GM12878 (cell line): ENCODE measurements at regions not wholly inside any gene's neighbourhood (a gene's known extent, or its start where the extent isn't known, plus 50 kb on each side); places are given as distances from the start of the nearest gene placed in this dataset.

Source experiments
- ATAC-seq: fragments of 200-7000 bp; cut with Tn5 transposase; 3 replicates; pipeline ENCODE4 v1.9.1; 2020; ENCODE audit warnings: mild to moderate bottlenecking, moderate library complexity
- BruUV-seq: library from RNA; stranded (reverse); fragments of 400-500 nt; replicated peaks from 2 replicates; lab custom pipeline; 2021; lab: Mats Ljungman, UMichigan
- CTCF ChIA-PET: fragments of 300-600 bp; sonication (Branson Sonifier 250); formaldehyde crosslinking; extraction: SDS; loops from one replicate; lab custom pipeline; 2021; ENCODE audit warnings: inconsistent platforms; lab: Yijun Ruan, JAX
- POLR2A ChIA-PET: fragments of 350-600 bp; formaldehyde crosslinking; extraction: SDS; loops from one replicate; lab custom pipeline; 2021; ENCODE audit warnings: inconsistent platforms; lab: Charles Lee
- RAD21 ChIA-PET: fragments of 300-600 bp; sonication (Branson Sonifier 250); formaldehyde crosslinking; loops from one replicate; lab custom pipeline; 2023; ENCODE audit warnings: antibody characterized with exemption; ENCODE audit not compliant: unreplicated experiment; lab: Charles Lee
- SMC1A ChIA-PET: fragments of 300-600 bp; sonication (Branson Sonifier 250); formaldehyde crosslinking; loops from one replicate; lab custom pipeline; 2023; ENCODE audit not compliant: unreplicated experiment, uncharacterized antibody; lab: Charles Lee
- DNase-seq: peaks from one replicate; pipeline ENCODE4 v3.0.0-alpha.2; 2011; ENCODE audit warnings: low read depth, low spot score
- FAIRE-seq: peaks from 3 replicates; lab custom pipeline; 2011; peaks lifted over from hg19 to GRCh38; lab: Jason Lieb, UNC
- H2AFZ ChIP-seq: 2 replicates; pipeline ENCODE4 v1.6.0; 2011; ENCODE audit warnings: low read depth, low read length, control low read depth; ENCODE audit not compliant: control insufficient read depth
- H3K27ac ChIP-seq: 2 replicates; pipeline ENCODE4 v1.5.1; 2011; ENCODE audit warnings: control low read depth; ENCODE audit not compliant: control insufficient read depth, insufficient read depth
- H3K27me3 ChIP-seq, 2 experiments: replicated peaks in 1 of 2; 2 replicates each; pipeline versions ENCODE4 v1.6.0 to v1.6.1; 2011; ENCODE audit warnings: low read length in 1 of 2; ENCODE audit not compliant: control insufficient read depth in 2 of 2, insufficient read depth in 2 of 2
- H3K36me3 ChIP-seq, 2 experiments: 2 replicates each; pipeline ENCODE4 v1.5.1; 2011; ENCODE audit warnings: low read length in 1 of 2; ENCODE audit not compliant: control insufficient read depth in 2 of 2, insufficient read depth in 2 of 2
- H3K4me1 ChIP-seq: 2 replicates; pipeline ENCODE4 v1.6.1; 2011; ENCODE audit warnings: mild to moderate bottlenecking, low read length, moderate library complexity, mixed read lengths; ENCODE audit not compliant: control insufficient read depth, insufficient read depth
- H3K4me2 ChIP-seq: 2 replicates; pipeline ENCODE4 v1.6.0; 2011; ENCODE audit warnings: control low read depth; ENCODE audit not compliant: control insufficient read depth, insufficient read depth
- H3K4me3 ChIP-seq: fragments of 200-600 bp; sonication (generic); 2 replicates; pipeline ENCODE4 v1.5.1; 2016
- H3K79me2 ChIP-seq: 2 replicates; pipeline ENCODE4 v1.6.0; 2011; ENCODE audit warnings: low read length; ENCODE audit not compliant: control insufficient read depth, insufficient read depth
- H3K9ac ChIP-seq: 2 replicates; pipeline ENCODE4 v1.8.0; 2011; ENCODE audit warnings: low read length, control low read depth, mixed read lengths; ENCODE audit not compliant: control insufficient read depth, insufficient read depth
- H3K9me3 ChIP-seq: replicated peaks from 3 replicates; pipeline ENCODE4 v1.5.1; 2011; ENCODE audit warnings: mild to moderate bottlenecking, low read length; ENCODE audit not compliant: control insufficient read depth, insufficient read depth
- H4K20me1 ChIP-seq: 2 replicates; pipeline ENCODE4 v1.6.0; 2011; ENCODE audit not compliant: control insufficient read depth, insufficient read depth
- BCLAF1 ChIP-seq: fragments of 450-650 bp; IDR thresholded peaks from 2 replicates; pipeline ENCODE4 v1.6.1; 2017; ENCODE audit warnings: antibody characterized with exemption, mild to moderate bottlenecking, moderate library complexity
- CBX3 ChIP-seq: fragments of 200-600 bp; sonication (generic); IDR thresholded peaks from 2 replicates; pipeline ENCODE4 v1.6.1; 2016; ENCODE audit warnings: low read depth, borderline replicate concordance
- CBX5 ChIP-seq: sonication (generic); IDR thresholded peaks from 2 replicates; pipeline ENCODE4 v1.6.1; 2016; ENCODE audit warnings: low read depth, moderate library complexity, mild to moderate bottlenecking, inconsistent platforms
- E2F4 ChIP-seq: IDR thresholded peaks from 2 replicates; pipeline ENCODE4 v1.6.1; 2012; ENCODE audit warnings: low read depth, low read length, improper control_type of control experiment
- FOS ChIP-seq: IDR thresholded peaks from 3 replicates; pipeline ENCODE4 v1.6.1; 2011; ENCODE audit warnings: borderline replicate concordance; ENCODE audit not compliant: insufficient read length; ENCODE audit errors: extremely low read depth
- FOXK2 ChIP-seq: fragments of 450-650 bp; IDR thresholded peaks from 2 replicates; pipeline ENCODE4 v1.6.1; 2017; ENCODE audit warnings: mild to moderate bottlenecking, moderate library complexity
- GABPA ChIP-seq: IDR thresholded peaks from 2 replicates; pipeline ENCODE4 v1.6.1; 2014; ENCODE audit warnings: antibody characterized with exemption, low read depth, mild to moderate bottlenecking, inconsistent platforms
- GATAD2B ChIP-seq: fragments of 450-650 bp; conservative IDR thresholded peaks from 2 replicates; pipeline ENCODE4 v1.6.1; 2017; ENCODE audit warnings: low read depth, mild to moderate bottlenecking, moderate library complexity
- KLF5 ChIP-seq: fragments of 450-650 bp; IDR thresholded peaks from 2 replicates; pipeline ENCODE4 v1.6.1; 2014; ENCODE audit warnings: mild to moderate bottlenecking; ENCODE audit not compliant: partially characterized antibody
- SP1 ChIP-seq: IDR thresholded peaks from one replicate; pipeline ENCODE4 v1.6.1; 2011; ENCODE audit warnings: low read depth, low read length
- ZBTB4 ChIP-seq: fragments of 450-650 bp; formaldehyde crosslinking; IDR thresholded peaks from 2 replicates; pipeline ENCODE4 v1.4.0; 2022; ENCODE audit warnings: mild to moderate bottlenecking, moderate library complexity
- WGBS: methylation state at CpG from one replicate; pipeline ENCODE4 v1.1.6; 2016; ENCODE audit warnings: low lambda C conversion rate; ENCODE audit not compliant: insufficient replicate concordance, insufficient coverage; ENCODE audit errors: missing lambda C conversion rate; 5-methylcytosine and 5-hydroxymethylcytosine counted together
- in situ Hi-C: fragments of 300-500 bp; cut with MboI; formaldehyde crosslinking; loops from 9 replicates; pipeline ENCODE4 v1.14.3; 2018; ENCODE audit warnings: mixed read lengths
- intact Hi-C: fragments of 100-400 bp; cut with micrococcal nuclease; formaldehyde crosslinking; loops from one replicate; pipeline ENCODE4 v1.14.2; 2022; ENCODE audit not compliant: unreplicated experiment
- TF ChIP-seq, protein P1 (sequence below): fragments of 450-650 bp; IDR thresholded peaks from 2 replicates; pipeline ENCODE4 v1.6.1; 2017; ENCODE audit warnings: mild to moderate bottlenecking, low read depth, inconsistent platforms; ENCODE audit not compliant: poor library complexity, severe bottlenecking
- TF ChIP-seq, protein P2 (sequence below): fragments of 450-650 bp; IDR thresholded peaks from 2 replicates; pipeline ENCODE4 v1.6.1; 2017; ENCODE audit warnings: low read depth, mild to moderate bottlenecking, moderate library complexity

DNA sequence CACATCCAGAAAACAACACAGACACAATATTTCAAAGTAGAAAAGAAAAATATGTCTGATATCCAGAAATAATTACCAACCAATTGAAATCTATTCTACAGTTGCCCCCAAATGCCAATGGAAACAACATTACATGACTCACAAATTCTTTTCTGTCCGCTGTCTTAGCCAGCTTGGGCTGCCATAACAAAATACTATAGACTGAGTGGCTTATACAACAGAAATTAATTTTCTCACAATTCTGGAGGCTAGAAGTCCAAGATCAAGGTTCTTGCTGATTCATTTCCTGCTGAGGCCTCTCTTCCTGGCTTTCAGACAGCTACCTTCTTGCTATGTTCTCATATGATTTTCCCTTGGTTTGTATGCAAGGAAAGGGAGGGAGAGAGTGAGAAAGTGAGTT is 698.1 kb downstream of the DHX35 start:
- 62% methylated on average over 1 of the region's 1 CpG for WGBS
- H3K4me1 ChIP-seq: no peaks in the 10 kb centered on the region
- no peaks in the 10 kb centered on the region for H3K27me3 ChIP-seq
- no peak overlapping the region for H3K9ac ChIP-seq
- DNase-seq: no peak
- no peaks in the 10 kb centered on the region for H3K36me3 ChIP-seq
- no peaks in the 10 kb centered on the region for H3K79me2 ChIP-seq
- no peak overlapping the region for H3K4me2 ChIP-seq
- ChIA-PET CTCF (interaction anchor here (1.1 to 4.5 kb wide), 3 partner anchors 11 to 223 kb away, joined by 3 to 21 read pairs (median 4); no protein-coding TSS in a partner anchor), POLR2A (no interaction called here), RAD21 (interaction anchor here (0.8 kb wide), 1 partner anchor 214 kb away, joined by 3 read pairs; no protein-coding TSS in a partner anchor), SMC1A (interaction anchor here (0.9 to 1.1 kb wide), 2 partner anchors 214 to 391 kb away, joined by 3 read pairs; no protein-coding TSS in a partner anchor)
- no peak overlapping the region for H2AFZ ChIP-seq
- H3K4me3 ChIP-seq: no peak overlapping the region
- in situ Hi-C loops: no loop called here
- intact Hi-C loops: no loop called here
- no peak overlapping the region for H3K27ac ChIP-seq
- H3K9me3 ChIP-seq: no peaks in the 10 kb centered on the region
- ATAC-seq: no peak
- BruUV-seq: no TSS peak
- no peaks in the 10 kb centered on the region for H4K20me1 ChIP-seq
- FAIRE-seq: no peak
- TF ChIP-seq, protein P1, sequence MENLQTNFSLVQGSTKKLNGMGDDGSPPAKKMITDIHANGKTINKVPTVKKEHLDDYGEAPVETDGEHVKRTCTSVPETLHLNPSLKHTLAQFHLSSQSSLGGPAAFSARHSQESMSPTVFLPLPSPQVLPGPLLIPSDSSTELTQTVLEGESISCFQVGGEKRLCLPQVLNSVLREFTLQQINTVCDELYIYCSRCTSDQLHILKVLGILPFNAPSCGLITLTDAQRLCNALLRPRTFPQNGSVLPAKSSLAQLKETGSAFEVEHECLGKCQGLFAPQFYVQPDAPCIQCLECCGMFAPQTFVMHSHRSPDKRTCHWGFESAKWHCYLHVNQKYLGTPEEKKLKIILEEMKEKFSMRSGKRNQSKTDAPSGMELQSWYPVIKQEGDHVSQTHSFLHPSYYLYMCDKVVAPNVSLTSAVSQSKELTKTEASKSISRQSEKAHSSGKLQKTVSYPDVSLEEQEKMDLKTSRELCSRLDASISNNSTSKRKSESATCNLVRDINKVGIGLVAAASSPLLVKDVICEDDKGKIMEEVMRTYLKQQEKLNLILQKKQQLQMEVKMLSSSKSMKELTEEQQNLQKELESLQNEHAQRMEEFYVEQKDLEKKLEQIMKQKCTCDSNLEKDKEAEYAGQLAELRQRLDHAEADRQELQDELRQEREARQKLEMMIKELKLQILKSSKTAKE: no peak
- TF ChIP-seq FOXK2: no peak
- TF ChIP-seq, protein P2, sequence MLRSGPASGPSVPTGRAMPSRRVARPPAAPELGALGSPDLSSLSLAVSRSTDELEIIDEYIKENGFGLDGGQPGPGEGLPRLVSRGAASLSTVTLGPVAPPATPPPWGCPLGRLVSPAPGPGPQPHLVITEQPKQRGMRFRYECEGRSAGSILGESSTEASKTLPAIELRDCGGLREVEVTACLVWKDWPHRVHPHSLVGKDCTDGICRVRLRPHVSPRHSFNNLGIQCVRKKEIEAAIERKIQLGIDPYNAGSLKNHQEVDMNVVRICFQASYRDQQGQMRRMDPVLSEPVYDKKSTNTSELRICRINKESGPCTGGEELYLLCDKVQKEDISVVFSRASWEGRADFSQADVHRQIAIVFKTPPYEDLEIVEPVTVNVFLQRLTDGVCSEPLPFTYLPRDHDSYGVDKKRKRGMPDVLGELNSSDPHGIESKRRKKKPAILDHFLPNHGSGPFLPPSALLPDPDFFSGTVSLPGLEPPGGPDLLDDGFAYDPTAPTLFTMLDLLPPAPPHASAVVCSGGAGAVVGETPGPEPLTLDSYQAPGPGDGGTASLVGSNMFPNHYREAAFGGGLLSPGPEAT: no peak
- no peak for TF ChIP-seq SP1
- TF ChIP-seq KLF5: no peak
- TF ChIP-seq E2F4: no peak
- no peak for TF ChIP-seq FOS
- TF ChIP-seq BCLAF1: no peak
- no peak for TF ChIP-seq GATAD2B
- no peak for TF ChIP-seq ZBTB4
- no peak for TF ChIP-seq CBX3
- no peak for TF ChIP-seq CBX5
- no peak for TF ChIP-seq GABPA
